Type B pancreatic cell (in vitro differentiated cells): ENCODE measurements at regions not wholly inside any gene's neighbourhood (a gene's known extent, or its start where the extent isn't known, plus 50 kb on each side); places are given as distances from the start of the nearest gene placed in this dataset.
A peak's percentile ranks its signal among the peaks of the same experiment; 100 is the strongest.

Experiments used
- DNase-seq: peaks from one replicate; pipeline ENCODE4 v3.0.0; 2021; ENCODE audit warnings: mixed read lengths; ENCODE audit not compliant: unreplicated experiment; ENCODE audit errors: extremely low spot score
- H3K27ac Mint-ChIP-seq: 2 replicates; pipeline ENCODE4 v1.8.0; 2021; ENCODE audit warnings: mild to moderate bottlenecking, mixed read lengths
- H3K27me3 Mint-ChIP-seq: 2 replicates; pipeline ENCODE4 v1.8.0; 2021; ENCODE audit warnings: mixed read lengths
- H3K36me3 Mint-ChIP-seq: 2 replicates; pipeline ENCODE4 v1.8.0; 2021; ENCODE audit warnings: mixed read lengths
- H3K4me1 Mint-ChIP-seq: one replicate; pipeline ENCODE4 v1.8.0; 2021; ENCODE audit warnings: mixed read lengths; ENCODE audit not compliant: unreplicated experiment
- H3K4me3 Mint-ChIP-seq: 2 replicates; pipeline ENCODE4 v1.8.0; 2021; ENCODE audit warnings: mild to moderate bottlenecking, mixed read lengths
- H3K9me3 Mint-ChIP-seq: 2 replicates; pipeline ENCODE4 v1.8.0; 2021; ENCODE audit warnings: mixed read lengths
- TF ChIP-seq, protein P1 (sequence below): fragments of 200-600 bp; sonication (generic); conservative IDR thresholded peaks from 2 replicates; pipeline ENCODE4 v1.5.0; 2021; ENCODE audit warnings: antibody characterized with exemption, mild to moderate bottlenecking

DNA sequence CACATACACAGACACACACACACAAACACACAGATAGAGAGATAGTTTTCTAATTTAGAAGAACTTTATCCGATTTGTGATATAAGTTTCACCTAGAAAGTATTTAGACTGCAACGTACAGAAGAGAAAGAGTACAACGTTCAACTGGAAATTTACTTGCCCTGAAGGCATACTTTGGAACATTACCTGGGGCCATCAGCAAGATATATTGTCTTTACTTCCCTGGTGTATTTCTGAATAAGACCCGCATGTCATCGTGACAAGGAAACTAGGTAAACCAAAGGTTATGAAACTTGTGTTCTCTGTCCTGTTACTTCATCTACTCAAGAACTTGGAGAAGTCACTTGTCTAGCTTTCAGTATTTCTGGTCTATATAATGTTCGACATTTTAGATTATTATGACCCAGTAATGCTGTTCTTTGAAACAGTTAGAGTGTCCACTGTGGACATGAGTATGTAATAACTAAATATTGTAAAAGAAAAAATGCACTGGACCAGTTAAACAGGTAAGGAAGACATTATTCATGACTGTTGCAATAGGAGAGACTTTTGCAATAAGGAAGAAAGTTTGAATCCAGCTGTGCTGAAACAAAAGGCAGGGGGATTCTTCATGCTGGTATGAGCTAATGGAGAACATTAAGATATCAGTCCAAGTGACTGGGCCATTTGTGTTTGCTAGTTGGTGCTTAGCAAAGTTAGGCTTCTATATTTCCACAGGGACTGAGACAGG is 1791.1 kb downstream of the MAT2B start:
- H3K27ac Mint-ChIP-seq, result peak overlapping the region; percentile 9
- H3K36me3 Mint-ChIP-seq, result no peaks in the 10 kb centered on the region
- H3K4me3 Mint-ChIP-seq, result no peak overlapping the region
- H3K9me3 Mint-ChIP-seq, result peaks cover 10% of the 10 kb centered on the region
- TF ChIP-seq, protein P1, sequence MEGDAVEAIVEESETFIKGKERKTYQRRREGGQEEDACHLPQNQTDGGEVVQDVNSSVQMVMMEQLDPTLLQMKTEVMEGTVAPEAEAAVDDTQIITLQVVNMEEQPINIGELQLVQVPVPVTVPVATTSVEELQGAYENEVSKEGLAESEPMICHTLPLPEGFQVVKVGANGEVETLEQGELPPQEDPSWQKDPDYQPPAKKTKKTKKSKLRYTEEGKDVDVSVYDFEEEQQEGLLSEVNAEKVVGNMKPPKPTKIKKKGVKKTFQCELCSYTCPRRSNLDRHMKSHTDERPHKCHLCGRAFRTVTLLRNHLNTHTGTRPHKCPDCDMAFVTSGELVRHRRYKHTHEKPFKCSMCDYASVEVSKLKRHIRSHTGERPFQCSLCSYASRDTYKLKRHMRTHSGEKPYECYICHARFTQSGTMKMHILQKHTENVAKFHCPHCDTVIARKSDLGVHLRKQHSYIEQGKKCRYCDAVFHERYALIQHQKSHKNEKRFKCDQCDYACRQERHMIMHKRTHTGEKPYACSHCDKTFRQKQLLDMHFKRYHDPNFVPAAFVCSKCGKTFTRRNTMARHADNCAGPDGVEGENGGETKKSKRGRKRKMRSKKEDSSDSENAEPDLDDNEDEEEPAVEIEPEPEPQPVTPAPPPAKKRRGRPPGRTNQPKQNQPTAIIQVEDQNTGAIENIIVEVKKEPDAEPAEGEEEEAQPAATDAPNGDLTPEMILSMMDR, result no peak
- DNase-seq, result no peak
- H3K4me1 Mint-ChIP-seq, result peaks cover 4% of the 10 kb centered on the region
- no peaks in the 10 kb centered on the region for H3K27me3 Mint-ChIP-seq

DNA sequence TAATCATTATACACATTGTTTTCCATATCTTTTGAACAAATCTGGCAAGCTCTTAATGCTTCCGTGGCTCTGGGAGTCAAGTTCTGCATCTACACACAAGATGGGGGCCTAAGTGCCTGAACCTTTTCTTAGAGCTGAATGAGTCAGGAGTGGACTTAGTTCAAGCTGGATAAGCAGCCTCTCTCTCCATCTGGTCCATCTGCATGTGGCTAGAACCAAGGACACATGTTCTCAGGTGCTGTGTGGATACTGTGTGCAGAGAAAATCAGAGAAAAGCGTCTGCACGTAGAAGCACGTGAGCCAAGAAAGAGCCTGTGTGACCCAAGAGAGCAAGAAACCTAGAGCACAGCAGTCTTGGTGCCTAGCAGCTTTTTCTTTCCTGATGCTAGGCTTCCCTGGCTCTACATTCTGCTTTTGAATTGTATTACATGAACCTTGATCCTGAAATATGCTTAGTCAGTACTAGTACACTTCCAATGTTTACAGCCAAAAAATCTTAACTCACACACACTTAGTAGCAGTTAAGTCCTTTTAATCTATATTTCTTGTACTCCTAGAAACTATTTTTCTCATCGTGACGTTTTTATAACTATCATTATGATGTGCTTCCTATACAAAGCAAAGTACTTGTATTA is 1798.9 kb downstream of the MAT2B start:
- DNase-seq, result no peak
- Mint-ChIP-seq H3K4me1 (no peaks in the 10 kb centered on the region), H3K9me3 (peaks cover 5% of the 10 kb centered on the region), H3K27ac (no peak overlapping the region), H3K36me3 (no peaks in the 10 kb centered on the region), H3K4me3 (no peak overlapping the region), H3K27me3 (no peaks in the 10 kb centered on the region)
- TF ChIP-seq, protein P1, result no peak

DNA sequence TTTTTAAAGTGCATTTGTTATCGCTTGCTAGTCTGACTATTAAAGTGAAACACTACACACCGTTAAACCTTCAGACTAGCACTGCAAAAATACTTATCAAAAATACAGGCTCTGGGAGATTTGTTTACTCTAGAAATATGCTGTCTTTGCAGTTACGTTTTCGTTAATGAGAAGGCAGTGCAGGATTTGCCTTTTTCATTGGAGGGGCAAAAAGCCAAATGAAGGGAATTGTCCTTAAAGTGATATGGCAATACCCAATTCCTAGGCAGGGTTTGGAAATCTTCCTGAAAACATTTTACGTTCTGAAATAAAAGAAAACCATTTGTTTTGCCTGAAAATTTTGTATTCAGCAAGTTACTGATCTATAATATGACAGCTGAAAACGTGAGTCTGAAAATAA is 1800.2 kb downstream of the MAT2B start:
- H3K4me1 Mint-ChIP-seq, result no peaks in the 10 kb centered on the region
- H3K27ac Mint-ChIP-seq, result no peak overlapping the region
- TF ChIP-seq, protein P1, result no peak
- no peak overlapping the region for H3K4me3 Mint-ChIP-seq
- no peaks in the 10 kb centered on the region for H3K36me3 Mint-ChIP-seq
- H3K9me3 Mint-ChIP-seq, result peaks cover 5% of the 10 kb centered on the region
- DNase-seq, result no peak
- no peaks in the 10 kb centered on the region for H3K27me3 Mint-ChIP-seq

DNA sequence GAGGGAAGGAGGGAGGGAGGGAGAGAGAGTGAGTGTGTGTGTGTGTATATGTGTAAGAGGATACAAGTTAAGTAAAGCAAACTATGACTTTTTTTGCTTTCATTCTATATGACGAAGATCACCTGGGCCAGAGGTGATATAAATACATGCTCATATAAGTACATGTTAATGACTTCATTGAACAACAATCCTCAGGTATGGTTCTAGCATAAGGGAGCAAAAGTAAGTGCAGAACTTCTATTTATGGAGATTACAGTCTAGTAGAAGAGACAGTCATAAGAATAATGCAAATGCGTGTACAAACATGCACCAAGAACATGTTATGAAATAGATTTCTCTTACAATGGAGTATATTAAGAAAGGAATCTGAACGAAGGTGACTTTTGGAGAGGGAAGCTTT is 1804.0 kb downstream of the MAT2B start:
- no peak for DNase-seq
- Mint-ChIP-seq H3K9me3 (no peaks in the 10 kb centered on the region), H3K27me3 (no peaks in the 10 kb centered on the region), H3K36me3 (no peaks in the 10 kb centered on the region), H3K27ac (no peak overlapping the region), H3K4me1 (no peaks in the 10 kb centered on the region), H3K4me3 (no peak overlapping the region)
- TF ChIP-seq, protein P1, result no peak

DNA sequence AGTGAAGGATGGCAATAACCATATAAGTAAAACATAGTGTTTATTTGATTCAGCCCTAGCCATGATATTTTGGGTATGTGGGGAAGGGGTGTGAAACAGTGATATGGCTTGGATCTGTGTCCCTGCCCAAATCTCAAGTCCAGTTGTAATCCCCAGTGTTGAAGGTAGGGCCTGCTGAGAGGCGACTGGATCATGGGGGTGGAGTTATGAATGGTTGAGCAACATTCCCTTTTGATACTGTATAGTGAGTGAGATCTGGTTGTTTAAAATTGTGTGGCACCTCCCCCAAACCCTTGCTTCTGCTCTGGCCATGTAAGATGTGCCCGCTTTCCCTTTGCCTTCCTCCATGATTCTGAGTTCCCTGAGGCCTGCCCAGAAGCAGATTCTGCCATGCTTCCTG is 1804.6 kb downstream of the MAT2B start:
- H3K9me3 Mint-ChIP-seq, result no peaks in the 10 kb centered on the region
- H3K4me1 Mint-ChIP-seq, result no peaks in the 10 kb centered on the region
- no peak overlapping the region for H3K4me3 Mint-ChIP-seq
- TF ChIP-seq, protein P1, result no peak
- DNase-seq, result no peak
- no peaks in the 10 kb centered on the region for H3K27me3 Mint-ChIP-seq
- no peak overlapping the region for H3K27ac Mint-ChIP-seq
- H3K36me3 Mint-ChIP-seq, result no peaks in the 10 kb centered on the region
